ENCODE measurements at regions not wholly inside any gene's neighbourhood (a gene's known extent, or its start where the extent isn't known, plus 50 kb on each side); places are given as distances from the start of the nearest gene placed in this dataset.

GRCh38 chr19:31611046-31611877, 262.0 kb upstream of the TSHZ3 start:
- Histone ChIP-seq H3K4me1 (no peaks in the 10 kb centered on the region), H3K9me3 (0 out of 3 replicates have a peak, but pooled peaks cover 6% of the 10 kb centered on the region), H3K4me3 (no peak overlapping the region), H3K4me2 (no peak overlapping the region), H3K27ac (no peak overlapping the region)
- ATAC-seq (no peak), DNase-seq (ENCODE audit: low read depth in 1 of 2, low spot score in 1 of 2) (no peak), FAIRE-seq (no peak)
- POLR2A ChIA-PET: no interaction called here
- TF ChIP-seq ZFP36 (IDR thresholded peaks at IDR 0.05; ENCODE audit: borderline replicate concordance, partially characterized antibody): no peak
- TF ChIP-seq MAZ (IDR thresholded peaks at IDR 0.05; ENCODE audit: borderline replicate concordance, low read depth, low read length): no peak
- no peak for TF ChIP-seq CEBPB (IDR thresholded peaks at IDR 0.05)
- TF ChIP-seq, protein P1, sequence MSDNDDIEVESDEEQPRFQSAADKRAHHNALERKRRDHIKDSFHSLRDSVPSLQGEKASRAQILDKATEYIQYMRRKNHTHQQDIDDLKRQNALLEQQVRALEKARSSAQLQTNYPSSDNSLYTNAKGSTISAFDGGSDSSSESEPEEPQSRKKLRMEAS (IDR thresholded peaks at IDR 0.05): no peak
- no peak for TF ChIP-seq JUN (IDR thresholded peaks at IDR 0.05)
- no peak for TF ChIP-seq NPAS2 (CRISPR knock-in tag; IDR thresholded peaks at IDR 0.05; ENCODE audit: borderline replicate concordance)
- TF ChIP-seq, protein P2, sequence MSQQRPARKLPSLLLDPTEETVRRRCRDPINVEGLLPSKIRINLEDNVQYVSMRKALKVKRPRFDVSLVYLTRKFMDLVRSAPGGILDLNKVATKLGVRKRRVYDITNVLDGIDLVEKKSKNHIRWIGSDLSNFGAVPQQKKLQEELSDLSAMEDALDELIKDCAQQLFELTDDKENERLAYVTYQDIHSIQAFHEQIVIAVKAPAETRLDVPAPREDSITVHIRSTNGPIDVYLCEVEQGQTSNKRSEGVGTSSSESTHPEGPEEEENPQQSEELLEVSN (IDR thresholded peaks at IDR 0.05; ENCODE audit: borderline replicate concordance, low read depth): no peak
- TF ChIP-seq RFX5 (IDR thresholded peaks at IDR 0.05): no peak
- CTCF ChIA-PET: no interaction called here
- 12% methylated on average over 3 of the region's 3 CpGs for WGBS (ENCODE audit: missing lambda C conversion rate)

DNA sequence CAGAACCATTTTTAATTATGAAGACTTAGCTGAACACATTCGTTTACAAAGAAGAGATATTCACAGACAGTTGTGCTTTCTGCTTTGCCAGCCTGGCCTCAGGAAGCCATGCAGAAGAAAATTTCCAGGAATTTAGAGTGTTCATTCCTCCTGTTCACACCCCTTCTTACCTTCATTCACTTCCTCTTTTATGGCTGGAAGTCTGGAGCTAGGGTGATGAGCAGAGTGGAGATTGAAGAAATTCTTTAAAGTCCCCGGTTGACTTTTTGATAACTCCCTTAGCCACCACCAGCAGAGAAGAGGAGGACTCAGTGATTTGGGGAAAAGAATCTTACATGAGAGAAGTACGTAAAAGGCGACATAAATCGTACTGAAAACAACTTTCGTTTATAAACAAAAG, 263.6 kb upstream of the TSHZ3 start:
- WGBS (ENCODE audit: missing lambda C conversion rate): 10% methylated on average over 6 of the region's 6 CpGs
- Histone ChIP-seq H3K4me3 (no peak overlapping the region), H3K27ac (no peak overlapping the region), H3K4me2 (no peak overlapping the region), H3K9me3 (0 out of 3 replicates have a peak, but pooled peaks cover 6% of the 10 kb centered on the region), H3K4me1 (no peaks in the 10 kb centered on the region)
- peak; percentile 56 for FAIRE-seq
- DNase-seq (ENCODE audit: low read depth in 1 of 2, low spot score in 1 of 2): no peak
- ATAC-seq: no peak
- ChIA-PET POLR2A (no interaction called here), CTCF (interaction anchor here (0.7 to 1.1 kb wide), 3 partner anchors 25 to 1512 kb away, joined by 3 read pairs; no protein-coding TSS in a partner anchor)
- TF ChIP-seq CBX8 (IDR thresholded peaks at IDR 0.05) (no peak), ESRRA (IDR thresholded peaks at IDR 0.05; ENCODE audit: borderline replicate concordance, low read length) (no peak), REST (IDR thresholded peaks at IDR 0.05) (no peak), MAFK (IDR thresholded peaks at IDR 0.05; ENCODE audit: partially characterized antibody) (no peak), NR3C1 (IDR thresholded peaks at IDR 0.05) (no peak), FOSL2 (IDR thresholded peaks at IDR 0.05) (no peak), FOSL2 (CRISPR knock-in tag; IDR thresholded peaks at IDR 0.05) (no peak), HDAC2 (IDR thresholded peaks at IDR 0.05) (no peak), MYC (IDR thresholded peaks at IDR 0.05; ENCODE audit: borderline replicate concordance, low read length) (no peak), MAZ (IDR thresholded peaks at IDR 0.05; ENCODE audit: borderline replicate concordance, low read depth, low read length) (no peak), TP53 (CRISPR knock-in tag; IDR thresholded peaks at IDR 0.05) (no peak), TFCP2L1 (CRISPR knock-in tag; IDR thresholded peaks at IDR 0.05) (no peak), NFE2L2 (conservative IDR thresholded peaks at IDR 0.05; ENCODE audit: low read length) (no peak), HOXB13 (CRISPR knock-in tag; IDR thresholded peaks at IDR 0.05; ENCODE audit: low read depth) (no peak), NPAS2 (CRISPR knock-in tag; IDR thresholded peaks at IDR 0.05; ENCODE audit: borderline replicate concordance) (no peak), RFX5 (IDR thresholded peaks at IDR 0.05) (no peak), RCOR1 (IDR thresholded peaks at IDR 0.05; ENCODE audit: low read depth, low read length) (no peak), FOXS1 (CRISPR knock-in tag; IDR thresholded peaks at IDR 0.05) (no peak), KDM5A (IDR thresholded peaks at IDR 0.05) (no peak)

Measured in A549 (cell line).